ENCODE measurements at regions not wholly inside any gene's neighbourhood (a gene's known extent, or its start where the extent isn't known, plus 50 kb on each side); places are given as distances from the start of the nearest gene placed in this dataset.

- in situ Hi-C loops (cut with MboI; ENCODE audit: low pct_ligation_motif_present in 1 of 4, low pct_unique_long_range_greater_than_20kb in 1 of 4, low sequenced_read_pairs in 3 of 4), result no loop called here
- no peaks in the 10 kb centered on the region for H3K4me1 ChIP-seq
- DNase-seq, result no peak
- no peak overlapping the region for H3K4me3 ChIP-seq
- intact Hi-C loops (cut with DNase I; ENCODE audit: low total_unique reads), result no loop called here
- no peaks in the 10 kb centered on the region for H3K27me3 ChIP-seq
- WGBS, 2 donors (ENCODE audit: low coverage in 1 of 2), result 87 to 100% methylated on average over 1 of the region's 1 CpG
- no peak overlapping the region for H3K27ac ChIP-seq
- H3K36me3 ChIP-seq, result no peaks in the 10 kb centered on the region
- H3K9me3 ChIP-seq, result no peaks in the 10 kb centered on the region
- no peak for TF ChIP-seq CTCF (IDR thresholded peaks at IDR 0.05)
- no peak for TF ChIP-seq EP300 (IDR thresholded peaks at IDR 0.05; ENCODE audit: low read depth)
- TF ChIP-seq POLR2A (IDR thresholded peaks at IDR 0.05), result no peak
- no peak for TF ChIP-seq POLR2AphosphoS5 (IDR thresholded peaks at IDR 0.05)
These were observed 422.2 kb downstream of the XIRP2 start for GRCh38 chr2:167310442-167310841.

Small RNA genes lying in the stretch of these regions (small RNA-seq; reads per million reads assigned to genes)
- 0 reads per million in 4 donors for gene RNU7-148P

Measured in transverse colon (tissue), 4 donors.